ENCODE measurements at regions not wholly inside any gene's neighbourhood (a gene's known extent, or its start where the extent isn't known, plus 50 kb on each side); places are given as distances from the start of the nearest gene placed in this dataset.
"Not testable (repeated sequence)": the region's sequence is repeated elsewhere in the genome, so short reads cannot be mapped to it uniquely, and the experiment has no call there.

DNA sequence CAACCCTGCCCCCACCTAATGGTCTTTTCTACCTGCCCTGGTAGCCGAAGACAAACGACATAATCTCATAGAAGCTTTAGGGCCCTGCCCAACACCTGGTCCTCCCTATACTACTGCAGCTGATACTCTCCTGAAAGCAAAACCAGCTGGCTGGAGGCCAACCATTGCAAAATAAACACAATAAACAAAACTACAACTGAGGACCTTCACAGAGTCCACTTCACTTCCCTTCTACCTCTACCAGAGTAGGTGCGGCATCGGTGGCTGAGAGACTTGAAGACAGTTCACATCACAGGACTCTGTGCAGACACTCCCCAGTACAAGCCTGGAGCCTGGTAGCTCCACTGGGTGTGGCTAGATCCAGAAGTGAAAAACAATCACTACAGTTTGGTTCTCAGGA, 476.2 kb downstream of the MMUT start:
- DNase-seq: no peak

GRCh38 chr6:48986105-48986504, 476.9 kb downstream of the MMUT start:
- no peak for DNase-seq

- no peak for DNase-seq
Observed at GRCh38 chr6:48985025-48985424, 478.0 kb downstream of the MMUT start.

- not testable (repeated sequence) for DNase-seq
Observed at GRCh38 chr6:48983968-48984367, 479.1 kb downstream of the MMUT start.

DNA sequence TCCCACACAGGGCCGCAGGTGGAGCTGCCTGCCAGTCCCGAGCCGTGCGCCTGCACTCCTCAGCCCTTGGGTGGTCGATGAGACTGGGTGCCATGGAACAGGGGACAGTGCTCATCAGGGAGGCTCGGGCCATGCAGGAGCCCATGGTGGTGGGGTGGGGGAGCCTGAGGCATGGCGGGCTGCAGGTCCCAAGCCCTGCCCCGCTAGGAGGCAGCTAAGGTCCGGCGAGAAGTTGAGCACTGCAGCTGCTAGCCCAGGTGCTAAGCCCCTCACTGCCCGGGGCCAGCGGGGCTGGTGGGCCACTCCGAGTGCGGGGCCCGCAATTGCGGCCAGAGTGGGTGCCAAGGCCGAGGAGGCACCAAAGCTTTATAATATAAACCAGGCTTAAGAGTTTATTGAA, 479.7 kb downstream of the MMUT start:
- DNase-seq: no peak

- DNase-seq: no peak
Observed at GRCh38 chr6:48979806-48980205, 483.2 kb downstream of the MMUT start.

- no peak for DNase-seq
Observed at GRCh38 chr6:48979085-48979484, 484.0 kb downstream of the MMUT start.

DNA sequence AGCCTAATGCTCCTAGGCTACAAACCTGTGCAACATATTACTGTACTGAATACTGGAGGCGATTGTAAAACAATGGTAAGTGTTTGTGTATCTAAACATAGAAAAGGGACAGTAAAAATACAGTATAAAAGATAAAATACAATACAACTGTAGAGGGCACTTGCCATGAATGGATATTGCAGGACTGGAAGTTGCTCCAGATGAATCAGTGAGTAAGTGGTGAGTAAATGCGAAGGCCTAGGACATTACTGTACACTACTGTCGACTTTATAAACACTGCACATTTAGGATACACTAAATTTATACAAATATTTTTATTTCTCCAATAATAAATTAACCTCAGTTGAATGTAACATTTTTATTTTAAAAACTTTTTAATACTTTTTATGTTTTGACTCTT, 485.0 kb downstream of the MMUT start:
- no peak for DNase-seq

DNA sequence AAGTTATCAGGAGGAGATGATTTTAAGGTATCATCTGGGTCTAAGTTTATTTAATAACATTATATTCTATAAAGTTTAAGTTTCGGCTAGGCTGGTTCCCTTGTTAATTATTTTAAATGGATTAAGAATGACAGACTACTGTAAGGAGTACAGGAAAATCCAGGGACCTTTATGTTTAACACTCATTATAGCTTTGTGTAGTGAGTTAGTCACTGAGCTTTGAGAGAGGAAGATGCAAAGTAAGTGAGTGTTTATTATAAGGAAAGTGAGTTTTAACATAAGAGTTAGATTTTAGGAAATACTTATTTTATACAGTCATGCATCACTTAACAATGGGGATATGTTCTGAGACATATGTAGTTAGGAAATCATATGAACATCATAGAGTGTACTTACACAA, 485.5 kb downstream of the MMUT start:
- no peak for DNase-seq

DNA sequence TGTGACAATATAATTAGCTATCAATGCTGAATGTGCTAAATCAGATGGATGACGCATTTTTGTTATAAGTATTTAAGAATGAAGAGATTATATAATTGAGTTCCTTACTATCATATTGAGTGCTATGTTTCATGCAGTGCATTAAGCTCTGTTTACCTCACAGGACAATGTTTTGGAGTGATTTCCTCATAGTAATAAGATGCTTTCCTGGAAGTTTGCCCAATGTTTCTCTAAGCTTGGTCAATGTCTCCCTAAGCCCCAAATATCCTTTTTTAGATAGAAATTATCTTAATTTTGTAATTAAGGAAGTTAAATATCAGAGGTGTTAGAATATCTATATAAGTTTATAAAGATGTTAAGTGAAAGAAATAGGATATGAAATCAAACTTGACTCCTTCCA, 489.6 kb downstream of the MMUT start:
- DNase-seq: no peak

- DNase-seq: no peak
Observed at GRCh38 chr6:48961781-48962415, 501.2 kb downstream of the MMUT start.

- DNase-seq: no peak
Observed at GRCh38 chr6:48959251-48960060, 503.6 kb downstream of the MMUT start.

- no peak for DNase-seq
Observed at GRCh38 chr6:48957781-48958180, 505.3 kb downstream of the MMUT start.

DNA sequence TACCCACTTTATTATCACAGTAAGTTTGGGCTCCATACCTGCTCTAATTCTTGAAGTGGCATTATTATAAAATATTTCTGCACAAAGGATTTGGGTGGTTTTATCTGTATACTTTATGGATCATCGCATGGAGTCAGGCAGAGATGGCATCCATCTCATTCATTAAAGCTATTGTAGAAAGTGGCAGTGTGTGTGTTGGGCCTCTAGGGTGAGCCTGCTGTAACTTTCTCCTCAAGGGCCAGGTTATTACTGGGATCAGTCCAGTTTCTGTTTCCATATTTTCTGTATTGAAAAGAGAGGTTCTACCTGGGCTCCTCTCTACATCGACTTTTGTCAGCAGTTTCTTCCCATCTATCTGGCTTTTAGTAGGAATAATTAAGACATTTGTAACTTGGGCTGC, 511.1 kb downstream of the MMUT start:
- no peak for DNase-seq

DNA sequence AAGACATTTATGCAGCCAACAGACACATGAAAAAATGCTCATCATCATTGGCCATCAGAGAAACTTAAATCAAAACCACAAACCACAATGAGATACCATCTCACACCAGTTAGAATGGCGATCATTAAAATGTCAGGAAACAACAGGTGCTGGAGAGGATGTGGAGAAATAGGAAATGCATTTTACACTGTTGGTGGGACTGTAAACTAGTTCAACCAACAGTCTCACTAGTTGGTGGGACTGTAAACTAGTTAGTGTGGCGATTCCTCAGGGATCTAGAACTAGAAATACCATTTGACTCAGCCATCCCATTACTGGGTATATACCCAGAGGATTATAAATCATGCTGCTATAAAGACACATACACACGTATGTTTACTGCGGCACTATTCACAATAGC, 518.8 kb downstream of the MMUT start:
- DNase-seq: not testable (repeated sequence)

- DNase-seq: no peak
Observed at GRCh38 chr6:48933136-48933535, 529.9 kb downstream of the MMUT start.

DNA sequence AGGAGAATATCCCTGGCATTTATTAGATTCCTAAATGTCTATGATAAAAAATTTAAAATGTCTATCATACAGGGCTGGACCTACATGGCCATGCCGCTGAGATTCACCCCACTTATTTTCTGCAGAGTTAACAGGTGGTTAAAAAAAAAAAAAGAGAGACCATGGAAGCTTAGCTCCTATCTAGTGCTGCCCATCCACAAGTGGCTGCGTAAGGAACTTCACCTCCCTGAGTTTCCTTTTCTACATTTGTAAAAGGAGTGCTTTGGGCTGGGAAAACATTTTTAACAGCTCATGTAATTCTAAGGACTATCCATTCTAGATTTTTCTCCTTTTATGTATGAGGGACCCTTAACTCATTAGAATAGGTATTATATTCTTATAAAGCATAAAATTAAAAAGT, 534.1 kb downstream of the MMUT start:
- DNase-seq: no peak

DNA sequence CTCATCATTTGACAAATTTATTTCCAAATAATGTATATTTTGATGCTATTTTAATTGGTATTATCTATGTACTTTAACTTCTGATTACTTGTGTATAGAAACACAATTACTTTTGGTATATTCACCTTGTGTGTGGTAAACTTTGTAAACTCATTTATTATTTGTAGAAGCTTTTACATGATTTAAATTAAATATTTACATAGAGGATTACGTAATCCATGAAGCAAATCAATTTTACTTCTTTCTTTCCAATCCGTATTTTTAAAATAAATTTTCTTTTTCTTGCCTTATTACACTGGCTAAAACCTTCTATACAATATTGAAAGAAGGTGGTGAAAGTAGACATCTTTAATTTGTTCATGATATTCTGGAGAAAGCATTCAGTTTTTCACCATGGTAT, 540.2 kb downstream of the MMUT start:
- no peak for DNase-seq

DNA sequence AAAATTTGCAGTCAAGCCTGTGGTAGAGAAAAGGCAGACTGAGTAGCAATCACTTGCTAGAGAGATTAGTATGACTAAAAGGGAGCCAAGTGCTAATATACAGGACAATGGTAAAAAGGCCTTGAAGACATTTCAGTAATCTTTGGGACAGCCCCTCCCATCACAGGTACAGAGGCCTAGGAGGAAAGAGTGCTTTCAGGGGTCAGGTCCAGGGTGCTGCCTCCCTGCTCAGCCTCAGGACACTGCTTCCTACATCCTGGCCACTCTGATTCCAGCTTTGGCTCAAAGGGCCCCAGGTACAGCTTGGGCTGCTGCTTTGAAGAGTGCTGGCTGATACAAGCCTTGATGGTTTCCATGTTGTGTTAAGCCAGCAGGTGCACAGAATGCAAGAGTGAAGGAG, 543.5 kb downstream of the MMUT start:
- no peak for DNase-seq

DNA sequence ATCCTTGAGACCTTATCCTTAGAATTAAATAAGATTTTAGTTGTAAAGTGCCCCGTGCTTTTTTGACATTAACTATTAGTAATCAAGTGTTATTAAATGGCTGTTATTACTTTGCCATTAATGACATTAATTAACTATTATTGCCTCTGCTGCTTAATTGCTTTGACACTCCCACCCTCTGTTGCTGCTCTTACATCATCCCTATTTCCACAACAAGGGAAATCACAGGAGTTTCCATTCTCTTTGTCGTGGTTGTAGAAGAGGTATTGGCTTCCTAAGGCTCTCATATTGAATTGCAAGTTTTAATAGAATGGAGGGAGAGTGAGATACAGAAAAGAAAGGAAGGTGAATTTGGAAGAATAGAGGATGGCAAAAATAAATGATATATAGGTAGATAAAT, 545.8 kb downstream of the MMUT start:
- DNase-seq: no peak

DNA sequence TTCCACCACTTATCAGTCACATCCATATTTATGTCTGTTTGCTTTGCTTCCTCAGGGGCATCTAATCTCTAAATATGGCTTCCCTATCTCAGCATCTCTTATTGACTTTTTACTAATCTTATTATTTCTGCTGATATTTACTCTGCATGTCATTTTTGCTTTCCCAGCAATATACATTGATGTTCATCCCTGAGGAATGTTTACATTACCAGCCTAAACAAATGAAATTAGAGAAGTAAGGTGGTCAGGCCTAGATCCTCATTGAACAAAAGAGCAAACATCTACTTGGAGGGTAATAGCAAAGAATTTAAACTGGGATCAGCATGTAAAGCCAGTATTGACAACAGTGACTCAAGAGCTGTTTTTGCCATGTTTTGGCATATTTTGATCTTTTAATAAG, 546.4 kb downstream of the MMUT start:
- DNase-seq: no peak

GRCh38 chr6:48915591-48915990, 547.5 kb downstream of the MMUT start:
- DNase-seq: no peak

DNA sequence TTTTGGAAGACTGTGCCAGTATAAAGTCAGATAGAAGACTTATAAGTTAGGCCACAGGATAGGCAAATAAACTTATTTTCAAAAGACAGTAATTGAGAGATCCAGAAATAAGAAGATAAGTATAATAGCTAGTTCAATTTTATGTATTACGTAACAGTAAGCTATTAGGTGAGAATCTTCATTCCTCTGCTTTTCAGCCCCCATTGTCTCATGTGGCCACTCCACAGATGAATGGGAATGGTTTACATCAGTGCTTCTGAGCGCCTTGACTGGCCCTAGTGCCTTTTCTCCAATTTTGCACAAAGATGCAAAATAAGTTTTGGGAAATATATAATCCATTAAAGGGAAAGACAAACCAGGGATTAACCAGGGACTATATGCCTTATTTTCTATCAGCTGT, 550.5 kb downstream of the MMUT start:
- no peak for DNase-seq

DNA sequence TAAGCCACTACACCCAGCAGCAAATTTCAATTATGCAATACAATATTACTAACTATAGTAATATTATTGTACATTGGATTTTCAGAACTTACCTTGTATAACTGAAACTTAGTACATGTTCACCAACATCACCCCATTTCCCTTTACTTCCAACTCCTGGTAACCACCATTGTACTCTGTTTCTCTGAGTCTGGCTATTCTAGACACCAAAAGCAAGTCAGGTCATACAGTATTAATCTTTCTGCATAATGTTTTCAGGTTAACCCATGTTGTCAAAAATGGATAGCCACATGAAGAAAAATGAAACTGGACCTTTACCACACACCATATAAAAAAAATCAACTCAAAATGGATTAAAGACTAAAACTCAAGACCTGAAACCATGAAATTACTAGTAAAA, 558.2 kb downstream of the MMUT start:
- DNase-seq: no peak

DNA sequence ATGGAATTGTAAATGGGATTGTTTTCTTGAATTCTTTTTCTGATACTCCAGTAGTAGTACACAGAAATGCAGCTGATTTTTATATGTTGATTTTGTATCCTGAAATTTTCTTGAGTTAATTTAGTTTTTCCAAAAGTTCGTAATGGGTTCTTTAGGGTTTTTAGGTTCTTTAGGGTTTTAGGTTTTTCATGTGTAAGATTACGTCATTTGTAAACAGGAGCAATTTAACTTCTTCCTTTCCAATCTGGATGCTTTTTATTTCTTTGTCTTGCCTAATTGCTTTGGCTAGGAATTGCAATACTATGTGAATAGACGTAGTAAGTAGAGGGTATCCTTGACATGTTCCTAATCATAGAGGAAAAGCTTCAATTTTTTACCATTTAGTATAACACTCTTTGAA, 568.6 kb downstream of the MMUT start:
- DNase-seq: no peak
